ENCODE measurements at regions not wholly inside any gene's neighbourhood (a gene's known extent, or its start where the extent isn't known, plus 50 kb on each side); places are given as distances from the start of the nearest gene placed in this dataset.

DNA sequence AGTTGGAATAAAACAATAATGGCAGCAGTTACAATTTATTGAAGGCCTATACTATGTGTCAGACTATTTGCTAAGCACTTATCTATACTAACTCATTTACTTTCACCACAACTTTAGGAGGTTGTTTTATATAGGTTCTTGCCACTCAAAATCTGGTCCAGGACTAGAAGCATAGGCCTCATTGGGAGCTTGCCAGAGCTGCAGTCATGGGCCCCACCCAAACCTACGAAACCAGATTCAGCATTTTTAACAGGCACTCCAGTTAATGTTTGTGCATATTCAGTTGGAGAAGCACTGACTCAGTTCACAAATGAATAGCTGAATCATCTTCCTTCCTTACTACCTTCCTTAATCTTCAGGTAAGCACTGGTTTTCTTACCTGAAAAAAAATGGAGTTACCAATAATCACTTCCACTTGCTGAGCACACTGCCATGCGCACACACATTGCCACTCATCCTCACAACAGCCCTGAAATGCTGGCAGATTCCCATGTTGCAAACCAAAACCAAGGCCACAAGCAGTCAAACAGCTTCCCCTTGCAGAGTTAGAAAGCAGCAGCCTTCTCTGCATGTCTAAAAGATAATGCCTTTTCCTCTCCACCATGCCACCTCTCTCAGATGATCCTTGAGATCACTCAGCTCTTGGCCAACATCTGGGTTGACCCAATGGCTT lies 122.4 kb downstream of the SLC16A9 start:
- TF ChIP-seq, protein P1, sequence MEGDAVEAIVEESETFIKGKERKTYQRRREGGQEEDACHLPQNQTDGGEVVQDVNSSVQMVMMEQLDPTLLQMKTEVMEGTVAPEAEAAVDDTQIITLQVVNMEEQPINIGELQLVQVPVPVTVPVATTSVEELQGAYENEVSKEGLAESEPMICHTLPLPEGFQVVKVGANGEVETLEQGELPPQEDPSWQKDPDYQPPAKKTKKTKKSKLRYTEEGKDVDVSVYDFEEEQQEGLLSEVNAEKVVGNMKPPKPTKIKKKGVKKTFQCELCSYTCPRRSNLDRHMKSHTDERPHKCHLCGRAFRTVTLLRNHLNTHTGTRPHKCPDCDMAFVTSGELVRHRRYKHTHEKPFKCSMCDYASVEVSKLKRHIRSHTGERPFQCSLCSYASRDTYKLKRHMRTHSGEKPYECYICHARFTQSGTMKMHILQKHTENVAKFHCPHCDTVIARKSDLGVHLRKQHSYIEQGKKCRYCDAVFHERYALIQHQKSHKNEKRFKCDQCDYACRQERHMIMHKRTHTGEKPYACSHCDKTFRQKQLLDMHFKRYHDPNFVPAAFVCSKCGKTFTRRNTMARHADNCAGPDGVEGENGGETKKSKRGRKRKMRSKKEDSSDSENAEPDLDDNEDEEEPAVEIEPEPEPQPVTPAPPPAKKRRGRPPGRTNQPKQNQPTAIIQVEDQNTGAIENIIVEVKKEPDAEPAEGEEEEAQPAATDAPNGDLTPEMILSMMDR (IDR thresholded peaks at IDR 0.05; ENCODE audit: low read length) = no peak
- TF ChIP-seq EZH2 (IDR thresholded peaks at IDR 0.05; ENCODE audit: borderline replicate concordance, low read length) = no peak

All from OCI-LY1 (cell line).